ACC112 (cell line): ENCODE measurements at regions not wholly inside any gene's neighbourhood (a gene's known extent, or its start where the extent isn't known, plus 50 kb on each side); places are given as distances from the start of the nearest gene placed in this dataset.

ENCODE experiments used
- H2AFZ ChIP-seq: fragments of 200-600 bp; sonication (generic); one replicate; pipeline ENCODE4 v1.6.0; 2017; ENCODE audit warnings: antibody characterized with exemption, low read length; ENCODE audit not compliant: unreplicated experiment
- H3K27ac ChIP-seq: fragments of 200-600 bp; sonication (generic); 2 replicates; pipeline ENCODE4 v1.5.1; 2014; ENCODE audit warnings: low read depth, mild to moderate bottlenecking, antibody characterized with exemption, low read length, moderate library complexity
- H3K27me3 ChIP-seq: fragments of 200-600 bp; sonication (generic); 2 replicates; pipeline ENCODE4 v1.6.1; 2014; ENCODE audit warnings: mild to moderate bottlenecking, antibody characterized with exemption, low read length, moderate library complexity, mixed read lengths; ENCODE audit not compliant: insufficient read depth
- H3K36me3 ChIP-seq: fragments of 200-600 bp; sonication (generic); 2 replicates; pipeline ENCODE4 v1.6.1; 2016; ENCODE audit warnings: mild to moderate bottlenecking, antibody characterized with exemption, low read length, moderate library complexity, mixed read lengths; ENCODE audit not compliant: insufficient read depth
- H3K4me1 ChIP-seq: fragments of 200-600 bp; sonication (generic); one replicate; pipeline ENCODE4 v1.6.1; 2016; ENCODE audit warnings: low read length, mixed read lengths; ENCODE audit not compliant: insufficient read depth, unreplicated experiment, control insufficient read depth
- H3K4me3 ChIP-seq: fragments of 200-600 bp; sonication (generic); 2 replicates; pipeline ENCODE4 v1.5.1; 2014; ENCODE audit warnings: mild to moderate bottlenecking, low read depth, low read length
- H3K79me2 ChIP-seq: fragments of 200-600 bp; sonication (generic); one replicate; pipeline ENCODE4 v1.6.0; 2016; ENCODE audit warnings: low read length; ENCODE audit not compliant: control insufficient read depth, unreplicated experiment, insufficient read depth

GRCh38 chr19:28834996-28835395 is 378.0 kb downstream of the UQCRFS1 start:
- H3K4me3 ChIP-seq, result no peak overlapping the region
- no peaks in the 10 kb centered on the region for H3K79me2 ChIP-seq
- H3K27ac ChIP-seq, result no peak overlapping the region
- no peaks in the 10 kb centered on the region for H3K4me1 ChIP-seq
- no peaks in the 10 kb centered on the region for H3K36me3 ChIP-seq
- H3K27me3 ChIP-seq, result peaks cover 58% of the 10 kb centered on the region
- no peak overlapping the region for H2AFZ ChIP-seq

GRCh38 chr19:28831462-28831861 is 381.5 kb downstream of the UQCRFS1 start:
- no peaks in the 10 kb centered on the region for H3K36me3 ChIP-seq
- no peak overlapping the region for H2AFZ ChIP-seq
- H3K27me3 ChIP-seq, result peaks cover 35% of the 10 kb centered on the region; the same call in 1 of the 2 replicates
- H3K4me3 ChIP-seq, result no peak overlapping the region
- H3K27ac ChIP-seq, result no peak overlapping the region
- H3K4me1 ChIP-seq, result no peaks in the 10 kb centered on the region
- H3K79me2 ChIP-seq, result no peaks in the 10 kb centered on the region

- no peak overlapping the region for H3K27ac ChIP-seq
- no peaks in the 10 kb centered on the region for H3K4me1 ChIP-seq
- no peak overlapping the region for H3K4me3 ChIP-seq
- H3K36me3 ChIP-seq, result no peaks in the 10 kb centered on the region
- H2AFZ ChIP-seq, result no peak overlapping the region
- no peaks in the 10 kb centered on the region for H3K79me2 ChIP-seq
- H3K27me3 ChIP-seq, result peaks cover 26% of the 10 kb centered on the region; the same call in 1 of the 2 replicates
Observed at GRCh38 chr19:28829762-28830161, 383.2 kb downstream of the UQCRFS1 start.

- Histone ChIP-seq H3K79me2 (no peaks in the 10 kb centered on the region), H3K27ac (no peak overlapping the region), H3K4me1 (no peaks in the 10 kb centered on the region), H3K27me3 (peaks cover 22% of the 10 kb centered on the region; the same call in 1 of the 2 replicates), H3K36me3 (no peaks in the 10 kb centered on the region), H2AFZ (no peak overlapping the region), H3K4me3 (no peak overlapping the region)
Observed at GRCh38 chr19:28829359-28829758, 383.6 kb downstream of the UQCRFS1 start.

- Histone ChIP-seq H3K36me3 (no peaks in the 10 kb centered on the region), H3K79me2 (no peaks in the 10 kb centered on the region), H3K27ac (no peak overlapping the region), H3K27me3 (peaks cover 13% of the 10 kb centered on the region; the same call in 1 of the 2 replicates), H2AFZ (no peak overlapping the region), H3K4me1 (no peaks in the 10 kb centered on the region), H3K4me3 (no peak overlapping the region)
Observed at GRCh38 chr19:28828276-28828870, 384.6 kb downstream of the UQCRFS1 start.

- Histone ChIP-seq H3K36me3 (no peaks in the 10 kb centered on the region), H3K27ac (no peak overlapping the region), H3K4me1 (no peaks in the 10 kb centered on the region), H3K4me3 (no peak overlapping the region), H3K79me2 (no peaks in the 10 kb centered on the region), H3K27me3 (peaks cover 17% of the 10 kb centered on the region), H2AFZ (no peak overlapping the region)
Observed at GRCh38 chr19:28827382-28827781, 385.6 kb downstream of the UQCRFS1 start.

GRCh38 chr19:28823338-28823961 is 389.5 kb downstream of the UQCRFS1 start:
- Histone ChIP-seq H3K36me3 (no peaks in the 10 kb centered on the region), H3K27me3 (peaks cover 7% of the 10 kb centered on the region; the same call in 1 of the 2 replicates), H3K4me3 (no peak overlapping the region), H2AFZ (no peak overlapping the region), H3K4me1 (no peaks in the 10 kb centered on the region), H3K27ac (no peak overlapping the region), H3K79me2 (no peaks in the 10 kb centered on the region)

- no peaks in the 10 kb centered on the region for H3K36me3 ChIP-seq
- H3K4me1 ChIP-seq, result no peaks in the 10 kb centered on the region
- no peaks in the 10 kb centered on the region for H3K79me2 ChIP-seq
- no peak overlapping the region for H3K27ac ChIP-seq
- no peak overlapping the region for H3K4me3 ChIP-seq
- no peak overlapping the region for H2AFZ ChIP-seq
- peaks cover 7% of the 10 kb centered on the region; the same call in 1 of the 2 replicates for H3K27me3 ChIP-seq
Observed at GRCh38 chr19:28820289-28820688, 392.7 kb downstream of the UQCRFS1 start.

- no peak overlapping the region for H3K4me3 ChIP-seq
- no peaks in the 10 kb centered on the region for H3K36me3 ChIP-seq
- H3K79me2 ChIP-seq, result no peaks in the 10 kb centered on the region
- H2AFZ ChIP-seq, result no peak overlapping the region
- no peaks in the 10 kb centered on the region for H3K4me1 ChIP-seq
- H3K27ac ChIP-seq, result no peak overlapping the region
- no peaks in the 10 kb centered on the region for H3K27me3 ChIP-seq
Observed at GRCh38 chr19:28815257-28815656, 397.7 kb downstream of the UQCRFS1 start.

- Histone ChIP-seq H3K36me3 (no peaks in the 10 kb centered on the region), H2AFZ (no peak overlapping the region), H3K4me1 (no peaks in the 10 kb centered on the region), H3K27ac (no peak overlapping the region), H3K27me3 (peaks cover 36% of the 10 kb centered on the region), H3K79me2 (no peaks in the 10 kb centered on the region), H3K4me3 (no peak overlapping the region)
Observed at GRCh38 chr19:28794301-28794700, 418.6 kb downstream of the UQCRFS1 start.
